CD8-positive, alpha-beta memory T cell (primary cell): ENCODE measurements at regions not wholly inside any gene's neighbourhood (a gene's known extent, or its start where the extent isn't known, plus 50 kb on each side); places are given as distances from the start of the nearest gene placed in this dataset.

Experiments used
- CTCF ChIA-PET: fragments of 350-600 bp; sonication (Branson Sonifier 250); formaldehyde crosslinking; loops from one replicate; lab custom pipeline; 2021; ENCODE audit warnings: antibody characterized with exemption; lab: Charles Lee
- POLR2A ChIA-PET: fragments of 350-600 bp; sonication (Branson Sonifier 250); formaldehyde crosslinking; loops from one replicate; lab custom pipeline; 2021; ENCODE audit warnings: antibody characterized with exemption; lab: Charles Lee
- DNase-seq, 5 donors: peaks; one replicate each; pipeline versions ENCODE4 v3.0.0 to v3.0.0-alpha.2; 2020 to 2022; ENCODE audit warnings: mixed read lengths in 1 of 5
- H3K27ac ChIP-seq: one replicate; pipeline ENCODE4 v1.7.0; 2013; ENCODE audit warnings: low read depth, mild to moderate bottlenecking, low read length, moderate library complexity
- H3K27me3 ChIP-seq: 2 replicates; pipeline ENCODE4 v1.7.0; 2013; ENCODE audit warnings: low read length, mild to moderate bottlenecking; ENCODE audit not compliant: insufficient read depth, poor library complexity, severe bottlenecking
- H3K36me3 ChIP-seq: 2 replicates; pipeline ENCODE4 v1.7.0; 2013; ENCODE audit warnings: mild to moderate bottlenecking, low read length, moderate library complexity; ENCODE audit not compliant: insufficient read depth
- H3K4me1 ChIP-seq: 2 replicates; pipeline ENCODE4 v1.7.0; 2013; ENCODE audit warnings: mild to moderate bottlenecking, low read length, moderate library complexity; ENCODE audit not compliant: insufficient read depth
- H3K4me3 ChIP-seq: 2 replicates; pipeline ENCODE4 v1.7.0; 2013; ENCODE audit warnings: mild to moderate bottlenecking, low read length
- H3K9me3 ChIP-seq: 2 replicates; pipeline ENCODE4 v1.7.0; 2013; ENCODE audit warnings: mild to moderate bottlenecking, low read length
- H3K27ac Mint-ChIP-seq, 8 donors: one replicate each; pipeline ENCODE4 v1.8.0; 2020 to 2021; ENCODE audit warnings: mixed read lengths in 8 of 8, mild to moderate bottlenecking in 6 of 8, inconsistent platforms in 3 of 8, moderate library complexity in 3 of 8
- H3K27me3 Mint-ChIP-seq, 2 donors: one replicate each; pipeline ENCODE4 v1.8.0; 2020 to 2021; ENCODE audit warnings: mixed read lengths in 2 of 2, mild to moderate bottlenecking in 1 of 2, moderate library complexity in 1 of 2
- H3K36me3 Mint-ChIP-seq, 3 donors: one replicate each; pipeline ENCODE4 v1.8.0; 2020 to 2021; ENCODE audit warnings: mixed read lengths in 3 of 3, inconsistent platforms in 1 of 3, mild to moderate bottlenecking in 1 of 3
- H3K4me1 Mint-ChIP-seq, 3 donors: one replicate each; pipeline ENCODE4 v1.8.0; 2020 to 2021; ENCODE audit warnings: mixed read lengths in 3 of 3, inconsistent platforms in 1 of 3, mild to moderate bottlenecking in 1 of 3
- H3K4me3 Mint-ChIP-seq, 7 donors: one replicate each; pipeline ENCODE4 v1.8.0; 2020 to 2021; ENCODE audit warnings: mixed read lengths in 7 of 7, mild to moderate bottlenecking in 6 of 7, moderate library complexity in 4 of 7, inconsistent platforms in 2 of 7
- H3K9me3 Mint-ChIP-seq, 5 donors: one replicate each; pipeline ENCODE4 v1.8.0; 2020 to 2022; ENCODE audit warnings: mixed read lengths in 5 of 5, mild to moderate bottlenecking in 3 of 5, moderate library complexity in 2 of 5, inconsistent platforms in 1 of 5

GRCh38 chr12:28640519-28640918 is 450.3 kb downstream of the CCDC91 start:
- Histone ChIP-seq H3K27me3 (no peaks in the 10 kb centered on the region), H3K9me3 (no peaks in the 10 kb centered on the region), H3K27ac (no peak overlapping the region), H3K36me3 (no peaks in the 10 kb centered on the region), H3K4me3 (no peak overlapping the region), H3K4me1 (no peaks in the 10 kb centered on the region)
- Mint-ChIP-seq H3K27ac (peak overlapping the region in 5 of 8 donors; percentile 1 to 74 (median 45)), H3K36me3 (no peaks in the 10 kb centered on the region), H3K4me1 (peaks cover 16 to 21% (median 21%) of the 10 kb centered on the region in 3 donors), H3K4me3 (peak overlapping the region in 5 of 7 donors; percentile 4 to 58 (median 25)), H3K9me3 (peaks cover 0 to 6% (median 3%) of the 10 kb centered on the region in 5 donors), H3K27me3 (peaks cover 0 to 1% of the 10 kb centered on the region in 2 donors)
- no peak for DNase-seq
- CTCF ChIA-PET, result no interaction called here
- POLR2A ChIA-PET, result no interaction called here

DNA sequence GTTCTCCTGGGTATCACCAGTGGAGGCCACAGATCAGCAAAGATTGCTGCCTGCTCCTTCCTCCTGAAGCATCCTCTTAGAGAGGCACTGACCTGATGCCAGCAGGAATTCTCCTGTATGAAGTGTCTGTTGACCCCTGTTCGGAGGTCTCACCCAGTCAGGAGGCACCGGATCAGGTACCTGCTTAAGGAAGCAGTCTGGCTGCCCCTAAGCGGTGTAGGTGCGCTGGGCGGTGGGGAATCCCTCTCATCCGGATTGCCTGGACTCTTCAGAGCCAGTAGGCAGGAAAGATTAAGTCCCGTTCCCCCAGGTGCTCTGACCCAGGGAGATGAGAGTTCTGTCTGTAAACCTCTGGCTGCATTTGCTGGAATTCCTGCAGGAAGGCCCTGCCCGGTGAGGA is 455.2 kb downstream of the CCDC91 start:
- ChIA-PET CTCF (no interaction called here), POLR2A (no interaction called here)
- peaks cover 0 to 1% of the 10 kb centered on the region in 2 donors for H3K27me3 Mint-ChIP-seq
- H3K27ac Mint-ChIP-seq, result no peak overlapping the region
- Histone ChIP-seq H3K4me1 (no peaks in the 10 kb centered on the region), H3K4me3 (no peak overlapping the region), H3K27me3 (no peaks in the 10 kb centered on the region), H3K27ac (no peak overlapping the region), H3K36me3 (no peaks in the 10 kb centered on the region), H3K9me3 (no peaks in the 10 kb centered on the region)
- H3K9me3 Mint-ChIP-seq, result peaks cover 0 to 4% (median 0%) of the 10 kb centered on the region in 5 donors
- H3K36me3 Mint-ChIP-seq, result no peaks in the 10 kb centered on the region
- peaks cover 6 to 10% (median 8%) of the 10 kb centered on the region in 3 donors for H3K4me1 Mint-ChIP-seq
- H3K4me3 Mint-ChIP-seq, result no peak overlapping the region
- DNase-seq, result no peak

GRCh38 chr12:28645891-28646290 is 455.6 kb downstream of the CCDC91 start:
- H3K36me3 Mint-ChIP-seq, result no peaks in the 10 kb centered on the region
- ChIA-PET CTCF (no interaction called here), POLR2A (no interaction called here)
- H3K4me3 Mint-ChIP-seq, result no peak overlapping the region
- no peaks in the 10 kb centered on the region for H3K9me3 ChIP-seq
- H3K27me3 Mint-ChIP-seq, result peaks cover 0 to 1% of the 10 kb centered on the region in 2 donors
- H3K4me3 ChIP-seq, result no peak overlapping the region
- peaks cover 3 to 5% (median 4%) of the 10 kb centered on the region in 3 donors for H3K4me1 Mint-ChIP-seq
- peak in 1 of 5 donors; percentile 41 for DNase-seq
- H3K27me3 ChIP-seq, result no peaks in the 10 kb centered on the region
- no peaks in the 10 kb centered on the region for H3K4me1 ChIP-seq
- H3K27ac ChIP-seq, result no peak overlapping the region
- no peak overlapping the region for H3K27ac Mint-ChIP-seq
- H3K36me3 ChIP-seq, result no peaks in the 10 kb centered on the region
- peaks cover 0 to 4% (median 0%) of the 10 kb centered on the region in 5 donors for H3K9me3 Mint-ChIP-seq

GRCh38 chr12:28650906-28651305 is 460.6 kb downstream of the CCDC91 start:
- H3K36me3 ChIP-seq, result no peaks in the 10 kb centered on the region
- H3K4me3 ChIP-seq, result no peak overlapping the region
- no peaks in the 10 kb centered on the region for H3K4me1 ChIP-seq
- no peaks in the 10 kb centered on the region for H3K27me3 ChIP-seq
- Mint-ChIP-seq H3K4me1 (no peaks in the 10 kb centered on the region), H3K9me3 (peaks cover 3 to 11% (median 4%) of the 10 kb centered on the region in 5 donors), H3K36me3 (no peaks in the 10 kb centered on the region), H3K4me3 (no peak overlapping the region), H3K27me3 (peaks cover 2 to 4% of the 10 kb centered on the region in 2 donors), H3K27ac (no peak overlapping the region)
- no peak for DNase-seq
- POLR2A ChIA-PET, result no interaction called here
- H3K9me3 ChIP-seq, result no peaks in the 10 kb centered on the region
- CTCF ChIA-PET, result no interaction called here
- no peak overlapping the region for H3K27ac ChIP-seq

GRCh38 chr12:28652239-28652638 is 462.0 kb downstream of the CCDC91 start:
- no peak overlapping the region for H3K27ac Mint-ChIP-seq
- DNase-seq, result no peak
- no peak overlapping the region for H3K4me3 Mint-ChIP-seq
- Histone ChIP-seq H3K27me3 (no peaks in the 10 kb centered on the region), H3K4me3 (no peak overlapping the region), H3K27ac (no peak overlapping the region), H3K9me3 (no peaks in the 10 kb centered on the region), H3K36me3 (no peaks in the 10 kb centered on the region), H3K4me1 (no peaks in the 10 kb centered on the region)
- H3K4me1 Mint-ChIP-seq, result no peaks in the 10 kb centered on the region
- H3K36me3 Mint-ChIP-seq, result no peaks in the 10 kb centered on the region
- peaks cover 3 to 11% (median 4%) of the 10 kb centered on the region in 5 donors for H3K9me3 Mint-ChIP-seq
- H3K27me3 Mint-ChIP-seq, result peaks cover 2 to 4% of the 10 kb centered on the region in 2 donors
- ChIA-PET POLR2A (no interaction called here), CTCF (no interaction called here)

GRCh38 chr12:28681980-28682379 is 467.1 kb upstream of the FAR2 start:
- Mint-ChIP-seq H3K36me3 (no peaks in the 10 kb centered on the region), H3K27me3 (peaks cover 0 to 2% of the 10 kb centered on the region in 2 donors), H3K4me1 (no peaks in the 10 kb centered on the region), H3K27ac (no peak overlapping the region), H3K9me3 (peaks cover 0 to 11% (median 2%) of the 10 kb centered on the region in 5 donors), H3K4me3 (no peak overlapping the region)
- CTCF ChIA-PET, result interaction anchor here (0.6 kb wide), 1 partner anchor 158 kb away, joined by 3 read pairs; no protein-coding TSS in a partner anchor
- H3K9me3 ChIP-seq, result no peaks in the 10 kb centered on the region
- H3K4me1 ChIP-seq, result no peaks in the 10 kb centered on the region
- H3K27me3 ChIP-seq, result no peaks in the 10 kb centered on the region
- POLR2A ChIA-PET, result no interaction called here
- DNase-seq, result no peak
- H3K36me3 ChIP-seq, result no peaks in the 10 kb centered on the region
- no peak overlapping the region for H3K4me3 ChIP-seq
- no peak overlapping the region for H3K27ac ChIP-seq

DNA sequence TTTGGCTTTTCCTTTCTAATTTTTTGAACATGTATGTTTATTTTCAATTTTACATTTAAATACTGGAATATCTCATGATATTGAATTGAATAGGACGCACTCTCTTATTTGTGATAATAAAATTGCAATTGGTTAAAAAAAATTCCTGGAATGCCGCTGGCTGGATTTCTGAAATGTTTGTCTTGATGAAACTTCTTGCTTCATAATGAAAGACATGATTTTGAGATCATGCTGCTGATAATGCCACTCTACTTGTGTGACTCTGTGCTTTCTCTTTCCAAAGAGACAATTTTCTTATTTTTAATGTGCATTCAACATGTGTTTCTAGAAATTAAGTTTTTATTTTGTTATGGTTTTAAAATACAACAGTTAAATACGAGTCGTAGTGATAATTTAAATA is 465.7 kb upstream of the FAR2 start:
- H3K27ac Mint-ChIP-seq, result no peak overlapping the region
- no peaks in the 10 kb centered on the region for H3K9me3 ChIP-seq
- CTCF ChIA-PET, result no interaction called here
- H3K4me3 Mint-ChIP-seq, result no peak overlapping the region
- no peaks in the 10 kb centered on the region for H3K36me3 Mint-ChIP-seq
- no peaks in the 10 kb centered on the region for H3K4me1 Mint-ChIP-seq
- H3K4me1 ChIP-seq, result no peaks in the 10 kb centered on the region
- peaks cover 0 to 2% (median 0%) of the 10 kb centered on the region in 5 donors for H3K9me3 Mint-ChIP-seq
- peaks cover under 1 to 2% of the 10 kb centered on the region in 2 donors for H3K27me3 Mint-ChIP-seq
- H3K36me3 ChIP-seq, result no peaks in the 10 kb centered on the region
- DNase-seq, result no peak
- POLR2A ChIA-PET, result no interaction called here
- no peaks in the 10 kb centered on the region for H3K27me3 ChIP-seq
- H3K27ac ChIP-seq, result no peak overlapping the region
- H3K4me3 ChIP-seq, result no peak overlapping the region

DNA sequence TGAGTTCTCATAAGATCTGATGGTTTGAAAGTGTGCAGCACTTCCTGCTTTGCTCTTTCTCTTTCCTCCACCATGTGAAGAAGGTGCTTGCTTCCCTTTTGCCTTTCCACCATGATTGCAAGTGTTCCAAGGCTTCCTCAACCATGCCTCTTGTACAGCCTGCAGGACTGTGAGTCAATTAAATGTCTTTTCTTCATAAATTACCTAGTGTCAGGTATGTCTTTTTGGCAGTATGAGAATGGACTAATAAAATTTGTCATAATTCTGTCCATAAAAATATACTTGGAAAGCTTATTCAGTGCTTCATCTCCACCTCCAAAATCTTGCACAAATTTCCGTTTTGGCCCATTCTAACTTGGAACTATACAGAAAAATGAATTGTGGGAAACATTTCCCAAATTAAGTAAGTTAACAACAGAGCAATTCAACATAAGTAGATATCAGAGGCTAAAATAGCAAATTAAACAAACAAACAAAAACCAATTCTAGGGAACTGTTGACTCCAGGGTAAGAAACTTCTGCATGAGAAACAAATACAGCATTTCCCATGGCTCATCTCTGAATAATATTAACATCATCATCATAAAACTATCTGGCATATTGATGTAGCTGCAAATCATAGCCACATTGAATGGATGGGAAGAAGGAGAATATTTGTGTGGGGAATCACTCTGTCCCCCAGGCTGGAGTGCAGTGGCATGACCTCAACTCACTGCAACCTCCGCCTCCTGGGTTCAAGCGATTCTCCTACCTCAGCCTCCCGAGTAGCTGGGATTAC is 459.5 kb upstream of the FAR2 start:
- no peaks in the 10 kb centered on the region for H3K4me1 Mint-ChIP-seq
- H3K4me1 ChIP-seq, result no peaks in the 10 kb centered on the region
- DNase-seq, result no peak
- no peaks in the 10 kb centered on the region for H3K9me3 ChIP-seq
- no peaks in the 10 kb centered on the region for H3K27me3 ChIP-seq
- CTCF ChIA-PET, result no interaction called here
- no peaks in the 10 kb centered on the region for H3K36me3 Mint-ChIP-seq
- H3K4me3 ChIP-seq, result no peak overlapping the region
- H3K27ac ChIP-seq, result no peak overlapping the region
- POLR2A ChIA-PET, result no interaction called here
- no peak overlapping the region for H3K4me3 Mint-ChIP-seq
- peaks cover 2 to 3% of the 10 kb centered on the region in 2 donors for H3K27me3 Mint-ChIP-seq
- H3K27ac Mint-ChIP-seq, result no peak overlapping the region
- H3K9me3 Mint-ChIP-seq, result no peaks in the 10 kb centered on the region
- no peaks in the 10 kb centered on the region for H3K36me3 ChIP-seq
